Right atrium auricular region (tissue), 2 donors: ENCODE measurements at regions not wholly inside any gene's neighbourhood (a gene's known extent, or its start where the extent isn't known, plus 50 kb on each side); places are given as distances from the start of the nearest gene placed in this dataset.

Source experiments
- DNase-seq: peaks from one replicate; pipeline ENCODE4 v3.0.0-alpha.2; 2019; ENCODE audit warnings: low spot score
- H3K27ac ChIP-seq, 2 donors: fragments of 200-600 bp; sonication (generic); 1 replicate in 1 of 2; 2 replicates in 1 of 2; pipeline ENCODE4 v1.5.1; 2016 to 2019
- H3K27me3 ChIP-seq, 2 donors: fragments of 200-600 bp; sonication (generic); one replicate each; pipeline versions ENCODE4 v1.5.1 to v1.6.0; 2017 to 2019
- H3K36me3 ChIP-seq: fragments of 200-600 bp; sonication (generic); one replicate; pipeline ENCODE4 v1.5.1; 2016
- H3K4me1 ChIP-seq, 2 donors: fragments of 200-600 bp; sonication (generic); one replicate each; pipeline versions ENCODE4 v1.5.1 to v1.6.0; 2017 to 2019
- H3K4me3 ChIP-seq, 2 donors: fragments of 200-600 bp; sonication (generic); 1 replicate in 1 of 2; 2 replicates in 1 of 2; pipeline ENCODE4 v1.5.1; 2017 to 2019; ENCODE audit warnings: mild to moderate bottlenecking in 1 of 2, moderate library complexity in 1 of 2
- H3K9me3 ChIP-seq, 2 donors: fragments of 200-600 bp; sonication (generic); one replicate each; pipeline ENCODE4 v1.5.1; 2019
- TF ChIP-seq, protein P1 (sequence below), 2 donors: fragments of 200-600 bp; sonication (generic); IDR thresholded peaks; one replicate each; pipeline ENCODE4 v1.5.1; 2019; ENCODE audit warnings: antibody characterized with exemption in 2 of 2

DNA sequence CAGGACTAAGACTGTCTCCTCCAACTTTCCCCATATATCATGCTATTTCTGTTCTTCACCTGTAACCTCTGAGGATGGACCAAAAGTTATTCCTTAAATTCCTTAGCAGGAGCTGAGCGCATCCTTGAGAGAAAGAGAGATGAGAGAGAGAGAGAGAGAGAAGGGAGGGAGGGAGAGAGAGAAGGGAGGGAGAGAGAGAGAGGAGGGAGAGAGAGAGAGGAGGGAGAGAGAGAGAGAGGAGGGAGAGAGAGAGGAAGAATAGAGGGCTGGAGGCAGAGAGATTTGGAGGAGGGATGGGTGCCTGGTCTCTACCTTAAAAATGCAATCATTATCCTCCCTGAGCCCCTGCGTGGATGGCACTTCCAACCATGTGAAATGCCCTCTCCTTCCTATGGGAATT is 73.6 kb downstream of the BMP2 start:
- DNase-seq = no peak
- Histone ChIP-seq H3K4me1 (no peaks in the 10 kb centered on the region), H3K27me3 (no peaks in the 10 kb centered on the region), H3K36me3 (no peaks in the 10 kb centered on the region), H3K4me3 (no peak overlapping the region), H3K9me3 (no peaks in the 10 kb centered on the region), H3K27ac (no peak overlapping the region)
- TF ChIP-seq, protein P1, sequence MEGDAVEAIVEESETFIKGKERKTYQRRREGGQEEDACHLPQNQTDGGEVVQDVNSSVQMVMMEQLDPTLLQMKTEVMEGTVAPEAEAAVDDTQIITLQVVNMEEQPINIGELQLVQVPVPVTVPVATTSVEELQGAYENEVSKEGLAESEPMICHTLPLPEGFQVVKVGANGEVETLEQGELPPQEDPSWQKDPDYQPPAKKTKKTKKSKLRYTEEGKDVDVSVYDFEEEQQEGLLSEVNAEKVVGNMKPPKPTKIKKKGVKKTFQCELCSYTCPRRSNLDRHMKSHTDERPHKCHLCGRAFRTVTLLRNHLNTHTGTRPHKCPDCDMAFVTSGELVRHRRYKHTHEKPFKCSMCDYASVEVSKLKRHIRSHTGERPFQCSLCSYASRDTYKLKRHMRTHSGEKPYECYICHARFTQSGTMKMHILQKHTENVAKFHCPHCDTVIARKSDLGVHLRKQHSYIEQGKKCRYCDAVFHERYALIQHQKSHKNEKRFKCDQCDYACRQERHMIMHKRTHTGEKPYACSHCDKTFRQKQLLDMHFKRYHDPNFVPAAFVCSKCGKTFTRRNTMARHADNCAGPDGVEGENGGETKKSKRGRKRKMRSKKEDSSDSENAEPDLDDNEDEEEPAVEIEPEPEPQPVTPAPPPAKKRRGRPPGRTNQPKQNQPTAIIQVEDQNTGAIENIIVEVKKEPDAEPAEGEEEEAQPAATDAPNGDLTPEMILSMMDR (IDR thresholded peaks at IDR 0.05) = no peak

DNA sequence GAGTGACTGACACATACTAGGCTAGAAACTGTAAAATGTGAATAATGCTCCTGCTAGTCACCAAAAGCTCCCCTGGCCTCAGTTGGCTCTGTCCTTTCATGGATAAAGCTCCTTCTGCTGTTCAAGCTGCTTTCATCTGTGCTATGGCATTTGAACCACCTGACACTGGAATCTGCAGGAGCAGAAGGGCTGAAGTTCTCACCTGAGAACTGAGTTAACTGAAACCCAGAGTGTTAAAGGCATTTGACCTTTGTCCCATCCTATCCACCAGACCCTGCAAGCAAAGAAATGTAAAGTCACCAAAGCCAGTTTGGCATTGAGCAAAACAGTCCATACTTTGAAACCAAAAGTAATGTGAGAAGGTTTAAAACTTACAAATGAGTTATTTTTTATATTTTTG is 77.7 kb downstream of the BMP2 start:
- Histone ChIP-seq H3K27me3 (no peaks in the 10 kb centered on the region), H3K9me3 (no peaks in the 10 kb centered on the region), H3K4me1 (no peaks in the 10 kb centered on the region), H3K36me3 (no peaks in the 10 kb centered on the region), H3K4me3 (no peak overlapping the region), H3K27ac (no peak overlapping the region)
- DNase-seq = no peak
- TF ChIP-seq, protein P1 (IDR thresholded peaks at IDR 0.05) = no peak

DNA sequence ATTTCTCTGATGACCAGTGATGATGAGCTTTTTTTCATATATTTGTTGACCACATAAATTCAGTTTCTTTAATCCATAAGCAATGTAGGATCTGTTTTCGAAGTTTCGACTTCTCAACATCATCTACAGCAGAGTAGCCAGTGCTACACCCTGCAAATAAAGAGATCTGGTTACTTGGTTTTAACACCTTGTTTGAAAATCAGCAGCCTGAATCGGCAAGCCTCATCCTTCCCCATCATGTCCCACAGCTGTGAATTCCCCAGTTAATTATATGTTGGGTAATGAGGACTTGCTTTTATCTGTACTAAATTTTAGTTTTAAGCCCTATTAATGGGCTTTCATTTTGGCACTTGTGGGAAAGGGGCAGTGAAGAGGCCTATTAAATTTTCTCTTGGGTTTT is 80.6 kb downstream of the BMP2 start:
- H3K27ac ChIP-seq = no peak overlapping the region
- no peak for DNase-seq
- no peaks in the 10 kb centered on the region for H3K27me3 ChIP-seq
- H3K4me3 ChIP-seq = no peak overlapping the region
- H3K36me3 ChIP-seq = no peaks in the 10 kb centered on the region
- H3K4me1 ChIP-seq = no peaks in the 10 kb centered on the region
- TF ChIP-seq, protein P1 (IDR thresholded peaks at IDR 0.05) = no peak
- H3K9me3 ChIP-seq = no peaks in the 10 kb centered on the region

DNA sequence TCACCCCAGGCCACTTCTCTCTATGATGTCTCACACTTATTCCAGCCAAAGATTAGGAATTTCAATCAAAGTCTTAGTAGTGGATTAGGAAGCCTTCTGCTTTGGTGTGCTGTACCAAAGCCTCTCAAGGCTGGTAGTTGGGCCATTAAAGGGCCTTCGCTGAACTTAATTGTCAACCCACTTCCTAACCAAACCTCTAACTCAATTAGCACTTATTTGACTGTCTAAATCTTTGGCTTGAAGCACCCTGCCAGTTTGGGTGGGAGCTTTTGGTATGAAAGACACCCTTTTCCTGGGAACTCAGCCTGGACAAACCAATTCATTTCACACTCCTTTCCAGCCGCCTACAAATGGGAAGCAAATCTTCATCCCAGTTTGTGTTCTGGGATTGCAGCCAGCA is 81.5 kb downstream of the BMP2 start:
- Histone ChIP-seq H3K27ac (no peak overlapping the region), H3K27me3 (no peaks in the 10 kb centered on the region), H3K4me3 (no peak overlapping the region), H3K4me1 (no peaks in the 10 kb centered on the region), H3K9me3 (no peaks in the 10 kb centered on the region), H3K36me3 (no peaks in the 10 kb centered on the region)
- TF ChIP-seq, protein P1 (IDR thresholded peaks at IDR 0.05) = no peak
- no peak for DNase-seq

DNA sequence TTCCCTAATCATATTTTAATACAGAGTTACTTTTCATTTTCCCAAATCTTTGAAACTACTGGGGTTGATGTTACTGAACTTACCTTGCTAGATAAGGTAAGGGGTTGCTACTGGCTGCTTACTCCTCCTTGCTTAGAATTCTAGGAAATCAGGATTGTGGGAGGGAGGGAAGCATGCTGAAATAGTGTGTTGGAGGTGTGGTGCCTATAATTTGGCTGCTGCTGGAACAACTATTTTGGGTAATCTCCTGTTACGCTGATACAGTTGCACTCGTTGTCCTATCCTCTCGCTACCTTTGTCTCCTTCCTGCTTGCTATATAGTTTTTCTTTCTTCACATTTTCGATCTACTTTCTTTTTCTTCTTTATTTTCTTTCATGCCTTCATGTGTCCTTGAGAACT is 83.7 kb downstream of the BMP2 start:
- TF ChIP-seq, protein P1 (IDR thresholded peaks at IDR 0.05) = no peak
- no peaks in the 10 kb centered on the region for H3K4me1 ChIP-seq
- no peak for DNase-seq
- no peaks in the 10 kb centered on the region for H3K27me3 ChIP-seq
- H3K36me3 ChIP-seq = no peaks in the 10 kb centered on the region
- no peaks in the 10 kb centered on the region for H3K9me3 ChIP-seq
- H3K27ac ChIP-seq = no peak overlapping the region
- no peak overlapping the region for H3K4me3 ChIP-seq

DNA sequence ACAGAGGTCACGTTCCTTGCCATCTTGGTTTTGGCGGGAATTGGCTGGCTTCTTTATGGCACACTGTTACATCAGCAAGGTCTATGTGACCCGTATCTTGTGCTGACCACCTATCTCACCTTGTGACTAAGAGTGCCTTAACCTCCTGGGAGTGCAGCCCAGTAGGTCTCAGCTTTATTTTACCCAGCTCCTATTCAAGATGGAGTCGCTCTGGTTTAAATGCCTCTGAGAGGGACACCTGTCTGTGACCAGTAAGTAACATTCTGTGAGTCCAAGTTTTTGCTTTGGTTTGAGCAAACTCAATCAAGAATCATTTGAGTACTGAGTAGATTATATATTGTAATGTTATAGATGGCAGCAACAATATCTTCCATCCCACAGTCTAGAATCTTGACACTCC is 85.0 kb downstream of the BMP2 start:
- no peaks in the 10 kb centered on the region for H3K36me3 ChIP-seq
- H3K4me1 ChIP-seq = no peaks in the 10 kb centered on the region
- no peaks in the 10 kb centered on the region for H3K9me3 ChIP-seq
- no peaks in the 10 kb centered on the region for H3K27me3 ChIP-seq
- no peak overlapping the region for H3K4me3 ChIP-seq
- TF ChIP-seq, protein P1 (IDR thresholded peaks at IDR 0.05) = no peak
- no peak overlapping the region for H3K27ac ChIP-seq
- DNase-seq = no peak
